Stomach (tissue), 8 donors: ENCODE measurements at regions not wholly inside any gene's neighbourhood (a gene's known extent, or its start where the extent isn't known, plus 50 kb on each side); places are given as distances from the start of the nearest gene placed in this dataset.

Experiments used
- DNase-seq, 2 donors: peaks; one replicate each; pipeline versions ENCODE4 v3.0.0 to v3.0.0-alpha.2; 2013 to 2019
- H3K27ac ChIP-seq, 5 donors: fragments of 200-600 bp in 4 of 5; sonication (generic) in 4 of 5; one replicate each; pipeline ENCODE4 v1.5.1; 2013 to 2019; ENCODE audit warnings: mild to moderate bottlenecking in 1 of 5, moderate library complexity in 1 of 5
- H3K27me3 ChIP-seq, 3 donors: fragments of 200-600 bp; sonication (generic); one replicate each; pipeline ENCODE4 v1.5.1; 2017 to 2019; ENCODE audit warnings: mixed run types in 1 of 3
- H3K36me3 ChIP-seq, 4 donors: fragments of 200-600 bp; sonication (generic); 1 replicate in 3 of 4; 2 replicates in 1 of 4; pipeline ENCODE4 v1.5.1; 2016 to 2019
- H3K4me1 ChIP-seq, 4 donors: fragments of 200-600 bp; sonication (generic); one replicate each; pipeline ENCODE4 v1.5.1; 2016 to 2019
- H3K4me3 ChIP-seq, 4 donors: fragments of 200-600 bp; sonication (generic) in 3 of 4; one replicate each; pipeline ENCODE4 v1.5.1; 2016 to 2019; ENCODE audit warnings: mild to moderate bottlenecking in 1 of 4
- H3K9me3 ChIP-seq, 4 donors: fragments of 200-600 bp; sonication (generic); one replicate each; pipeline ENCODE4 v1.5.1; 2016 to 2019
- EP300 ChIP-seq: sonication (generic); formaldehyde crosslinking; IDR thresholded peaks from one replicate; pipeline ENCODE4 v1.6.1; 2017; ENCODE audit warnings: antibody characterized with exemption
- POLR2A ChIP-seq, 4 donors: fragments of 450-650 bp; IDR thresholded peaks; one replicate each; pipeline ENCODE4 v1.6.1; 2016; ENCODE audit warnings: antibody characterized with exemption in 4 of 4, control low read depth in 2 of 4, mild to moderate bottlenecking in 1 of 4, moderate library complexity in 1 of 4
- POLR2AphosphoS5 ChIP-seq, 3 donors: sonication (generic); formaldehyde crosslinking; IDR thresholded peaks; one replicate each; pipeline ENCODE4 v1.6.1; 2016; ENCODE audit warnings: antibody characterized with exemption in 3 of 3
- WGBS, 5 donors: extraction: QIAGEN DNeasy Blood & Tissue Kit in 3 of 5; methylation state at CpG; one replicate each; pipeline versions ENCODE4 v1.1.5 to v1.1.7; 2013 to 2018; 5-methylcytosine and 5-hydroxymethylcytosine counted together
- intact Hi-C: fragments of 100-400 bp; cut with DNase I; formaldehyde crosslinking; loops from one replicate; pipeline ENCODE4 v1.15.1; 2023; ENCODE audit warnings: low total_unique reads
- TF ChIP-seq, protein P1 (sequence below), 7 experiments: fragments of 450-650 bp in 4 of 7; fragments of 200-600 bp in 3 of 7; sonication (generic) in 3 of 7; IDR thresholded peaks; one replicate each; pipeline ENCODE4 v1.5.1; 2016 to 2019; ENCODE audit warnings: antibody characterized with exemption in 7 of 7, control low read depth in 2 of 7, mild to moderate bottlenecking in 1 of 7
- donor health status: healthy with polysubstance abuse.
- donor health status: Bipolar disorder and iron deficiency.
- donor health status: healthy.

DNA sequence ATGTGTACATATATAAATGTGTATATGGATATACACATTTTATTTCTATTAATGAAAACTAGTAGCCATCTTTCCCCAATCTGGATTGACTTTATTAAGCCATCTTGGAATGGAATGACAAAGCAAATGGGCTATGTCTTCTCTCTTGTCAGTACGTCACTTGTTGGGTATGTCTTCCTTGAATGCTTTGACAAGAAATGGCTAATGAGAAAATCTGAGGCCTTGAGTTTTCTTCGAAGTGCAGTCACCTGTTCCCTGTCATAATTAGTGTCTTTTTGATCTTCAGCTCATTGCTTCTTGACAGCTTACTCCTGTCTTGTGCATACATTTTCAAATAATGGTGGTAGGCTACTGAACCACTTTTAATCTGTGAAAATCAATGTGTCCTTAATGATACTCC lies 243.2 kb upstream of the RGMB start:
- no peak for DNase-seq
- Histone ChIP-seq H3K4me3 (no peak overlapping the region), H3K27me3 (no peaks in the 10 kb centered on the region), H3K36me3 (no peaks in the 10 kb centered on the region), H3K9me3 (no peaks in the 10 kb centered on the region), H3K27ac (no peak overlapping the region), H3K4me1 (peaks cover 0 to 8% (median 0%) of the 10 kb centered on the region in 4 donors)
- 73 to 89% (median 85%) methylated on average over 2 of the region's 2 CpGs for WGBS, 5 donors
- TF ChIP-seq, protein P1, sequence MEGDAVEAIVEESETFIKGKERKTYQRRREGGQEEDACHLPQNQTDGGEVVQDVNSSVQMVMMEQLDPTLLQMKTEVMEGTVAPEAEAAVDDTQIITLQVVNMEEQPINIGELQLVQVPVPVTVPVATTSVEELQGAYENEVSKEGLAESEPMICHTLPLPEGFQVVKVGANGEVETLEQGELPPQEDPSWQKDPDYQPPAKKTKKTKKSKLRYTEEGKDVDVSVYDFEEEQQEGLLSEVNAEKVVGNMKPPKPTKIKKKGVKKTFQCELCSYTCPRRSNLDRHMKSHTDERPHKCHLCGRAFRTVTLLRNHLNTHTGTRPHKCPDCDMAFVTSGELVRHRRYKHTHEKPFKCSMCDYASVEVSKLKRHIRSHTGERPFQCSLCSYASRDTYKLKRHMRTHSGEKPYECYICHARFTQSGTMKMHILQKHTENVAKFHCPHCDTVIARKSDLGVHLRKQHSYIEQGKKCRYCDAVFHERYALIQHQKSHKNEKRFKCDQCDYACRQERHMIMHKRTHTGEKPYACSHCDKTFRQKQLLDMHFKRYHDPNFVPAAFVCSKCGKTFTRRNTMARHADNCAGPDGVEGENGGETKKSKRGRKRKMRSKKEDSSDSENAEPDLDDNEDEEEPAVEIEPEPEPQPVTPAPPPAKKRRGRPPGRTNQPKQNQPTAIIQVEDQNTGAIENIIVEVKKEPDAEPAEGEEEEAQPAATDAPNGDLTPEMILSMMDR (IDR thresholded peaks at IDR 0.05): no peak
- TF ChIP-seq EP300 (no peak), POLR2AphosphoS5 (IDR thresholded peaks at IDR 0.05) (no peak), POLR2A (IDR thresholded peaks at IDR 0.05) (no peak)
- intact Hi-C loops: no loop called here

DNA sequence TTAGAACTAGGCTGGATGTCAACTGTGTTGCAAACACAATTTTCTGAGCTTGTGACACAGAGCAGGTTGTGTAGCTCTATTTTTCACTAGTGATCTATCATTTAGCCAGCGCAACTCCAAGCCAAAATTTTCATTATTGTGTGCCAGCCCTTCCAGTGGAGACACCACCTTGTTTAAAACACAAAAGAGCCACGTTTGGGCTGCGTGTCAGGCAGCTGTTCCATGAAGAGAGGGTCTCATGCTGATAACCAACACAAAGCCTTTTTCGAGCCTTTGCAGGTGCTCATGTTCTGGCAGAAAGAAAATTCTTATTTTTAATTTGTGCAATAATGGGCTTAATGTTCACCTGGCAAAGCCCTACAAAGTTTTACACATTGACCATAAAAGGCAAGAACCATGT lies 237.6 kb upstream of the RGMB start:
- Histone ChIP-seq H3K9me3 (peaks cover 0 to 3% (median under 1%) of the 10 kb centered on the region in 4 donors), H3K27ac (no peak overlapping the region), H3K27me3 (no peaks in the 10 kb centered on the region), H3K4me3 (no peak overlapping the region), H3K4me1 (no peaks in the 10 kb centered on the region), H3K36me3 (no peaks in the 10 kb centered on the region)
- 61 to 81% (median 77%) methylated on average over 4 of the region's 4 CpGs for WGBS, 5 donors
- TF ChIP-seq, protein P1 (IDR thresholded peaks at IDR 0.05): no peak
- TF ChIP-seq POLR2A (IDR thresholded peaks at IDR 0.05): no peak
- TF ChIP-seq EP300: no peak
- no peak for TF ChIP-seq POLR2AphosphoS5 (IDR thresholded peaks at IDR 0.05)
- intact Hi-C loops: no loop called here
- no peak for DNase-seq

DNA sequence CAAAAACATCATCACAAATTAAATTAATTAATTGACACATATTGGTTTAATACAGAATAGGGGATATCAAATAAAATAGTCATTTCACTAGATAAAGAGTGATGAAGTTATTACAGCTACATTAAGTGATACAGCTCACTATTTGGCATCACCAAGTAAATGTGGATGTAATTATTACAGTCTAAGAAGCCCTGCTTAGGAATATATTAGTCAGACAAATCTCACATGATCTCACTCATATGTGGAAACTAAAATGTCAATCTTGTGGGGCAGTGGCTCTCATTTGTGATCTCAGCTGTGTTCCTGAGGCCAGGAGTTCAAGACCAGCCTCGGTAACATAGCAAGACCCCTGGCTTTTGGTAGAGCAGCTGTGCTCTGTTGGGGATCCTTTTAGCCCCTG lies 233.4 kb upstream of the RGMB start:
- 0 to 88% (median 68%) methylated on average over 1 of the region's 1 CpG for WGBS, 5 donors

DNA sequence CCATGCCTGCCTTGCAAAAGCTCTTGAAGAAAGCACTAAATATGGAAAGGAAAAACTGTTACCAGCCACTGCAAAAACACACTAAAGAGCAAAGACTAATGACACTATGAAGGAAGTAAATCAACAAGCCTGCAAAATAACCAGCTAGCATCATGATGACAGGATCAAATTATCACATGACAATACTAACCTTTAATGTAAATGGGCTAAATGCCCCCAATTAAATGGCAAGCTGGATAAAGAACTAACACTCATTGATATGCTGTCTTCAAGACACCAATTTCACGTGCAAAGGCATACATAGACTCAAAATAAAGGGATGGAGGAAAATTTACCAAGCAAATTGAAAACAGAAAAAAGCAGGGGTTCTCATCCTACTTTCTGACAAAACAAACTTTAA lies 231.8 kb upstream of the RGMB start:
- H3K36me3 ChIP-seq: no peaks in the 10 kb centered on the region
- H3K4me1 ChIP-seq: no peaks in the 10 kb centered on the region
- TF ChIP-seq POLR2AphosphoS5 (IDR thresholded peaks at IDR 0.05): no peak
- TF ChIP-seq, protein P1 (IDR thresholded peaks at IDR 0.05): no peak
- TF ChIP-seq EP300: no peak
- no peak for TF ChIP-seq POLR2A (IDR thresholded peaks at IDR 0.05)
- no peak overlapping the region for H3K4me3 ChIP-seq
- intact Hi-C loops: no loop called here
- H3K9me3 ChIP-seq: peaks cover 0 to 30% (median 9%) of the 10 kb centered on the region in 4 donors
- H3K27ac ChIP-seq: no peak overlapping the region
- H3K27me3 ChIP-seq: no peaks in the 10 kb centered on the region
- no peak for DNase-seq
- 0 to 56% (median 2%) methylated on average over 1 of the region's 1 CpG for WGBS, 5 donors

More for the DNA sequence above, 233.4 kb upstream of the RGMB start:
- Histone ChIP-seq H3K4me1 (no peaks in the 10 kb centered on the region), H3K4me3 (no peak overlapping the region), H3K9me3 (peaks cover 0 to 30% (median 9%) of the 10 kb centered on the region in 4 donors), H3K27me3 (no peaks in the 10 kb centered on the region), H3K36me3 (no peaks in the 10 kb centered on the region), H3K27ac (no peak overlapping the region)
- TF ChIP-seq, protein P1 (IDR thresholded peaks at IDR 0.05): no peak
- TF ChIP-seq POLR2AphosphoS5 (IDR thresholded peaks at IDR 0.05): no peak
- TF ChIP-seq POLR2A (IDR thresholded peaks at IDR 0.05): no peak
- TF ChIP-seq EP300: no peak
- intact Hi-C loops: no loop called here
- no peak for DNase-seq
